K562 (cell line): ENCODE measurements at regions not wholly inside any gene's neighbourhood (a gene's known extent, or its start where the extent isn't known, plus 50 kb on each side); places are given as distances from the start of the nearest gene placed in this dataset.

ENCODE experiments used
- ATAC-seq: fragments of 200-7000 bp; cut with Tn5 transposase; 3 replicates; pipeline ENCODE4 v1.9.1; 2020; ENCODE audit warnings: moderate library complexity
- BruUV-seq: library from RNA; stranded (reverse); fragments of 400-500 nt; replicated peaks from 2 replicates; lab custom pipeline; 2021; lab: Mats Ljungman, UMichigan
- CTCF ChIA-PET: fragments of 300-600 bp; formaldehyde crosslinking; extraction: SDS; loops from one replicate; lab custom pipeline; 2021; ENCODE audit warnings: low intra/inter-chr PET ratio; lab: Yijun Ruan, JAX
- POLR2A ChIA-PET: fragments of 300-600, 350-650 bp; sonication (Branson Sonifier 250); formaldehyde crosslinking; extraction: SDS; loops from one replicate; lab custom pipeline; 2021; ENCODE audit warnings: antibody characterized with exemption, inconsistent platforms; lab: Yijun Ruan, JAX
- DNase-seq, 4 experiments: peaks; one replicate each; pipeline versions ENCODE4 v3.0.0 to v3.0.0-alpha.2; 2011 to 2018; ENCODE audit warnings: low spot score in 3 of 4, mixed read lengths in 3 of 4; ENCODE audit errors: extremely low read depth in 1 of 4
- FAIRE-seq: peaks from 2 replicates; lab custom pipeline; 2011; peaks lifted over from hg19 to GRCh38; lab: Jason Lieb, UNC
- H2AFZ ChIP-seq: 2 replicates; pipeline ENCODE4 v1.6.0; 2011; ENCODE audit warnings: low read depth, low read length, control low read depth, inconsistent platforms
- H3K27ac ChIP-seq: fragments of 200-600 bp; 3 replicates; pipeline ENCODE4 v1.8.0; 2011; ENCODE audit warnings: low read depth, mild to moderate bottlenecking, control low read depth, inconsistent platforms, low read length, moderate library complexity, mixed read lengths; ENCODE audit errors: extremely low read depth
- H3K27me3 ChIP-seq, 2 experiments: fragments of 300-600 bp in 1 of 2; 2 replicates in 1 of 2; 3 replicates in 1 of 2; pipeline versions ENCODE4 v1.6.0 to v1.8.0; 2011; ENCODE audit warnings: inconsistent platforms in 2 of 2, low read length in 2 of 2, mild to moderate bottlenecking in 1 of 2, mixed read lengths in 1 of 2, moderate library complexity in 1 of 2; ENCODE audit not compliant: control insufficient read depth in 2 of 2, insufficient read depth in 2 of 2
- H3K36me3 ChIP-seq: fragments of 300-600 bp; 3 replicates; pipeline ENCODE4 v1.8.0; 2011; ENCODE audit warnings: mild to moderate bottlenecking, low read length, inconsistent platforms; ENCODE audit not compliant: control insufficient read depth, insufficient read depth
- H3K4me1 ChIP-seq, 2 experiments: fragments of 200-600 bp in 1 of 2; replicated peaks in 1 of 2; 2 replicates in 1 of 2; 3 replicates in 1 of 2; pipeline versions ENCODE4 v1.5.1 to v1.8.0; 2011; ENCODE audit warnings: inconsistent platforms in 2 of 2, low read length in 2 of 2, mild to moderate bottlenecking in 1 of 2, mixed read lengths in 1 of 2, moderate library complexity in 1 of 2; ENCODE audit not compliant: control insufficient read depth in 2 of 2, insufficient read depth in 2 of 2
- H3K4me2 ChIP-seq: 2 replicates; pipeline ENCODE4 v1.6.1; 2011; ENCODE audit warnings: low read length, control low read depth, inconsistent platforms, mixed read lengths; ENCODE audit not compliant: insufficient read depth
- H3K4me3 ChIP-seq: fragments of 200-600 bp; sonication (generic), shearing (Covaris generic); 2 replicates; pipeline ENCODE4 v1.5.1; 2016; ENCODE audit warnings: control low read depth, inconsistent platforms
- H3K79me2 ChIP-seq: fragments of 200-600 bp; 3 replicates; pipeline ENCODE4 v1.8.0; 2011; ENCODE audit warnings: low read length, inconsistent platforms; ENCODE audit not compliant: control insufficient read depth, insufficient read depth
- H3K9ac ChIP-seq, 2 experiments: 2 replicates each; pipeline versions ENCODE4 v1.6.0 to v1.6.1; 2011; ENCODE audit warnings: low read depth in 2 of 2, low read length in 2 of 2, control low read depth in 1 of 2, inconsistent platforms in 1 of 2, mild to moderate bottlenecking in 1 of 2, mixed read lengths in 1 of 2; ENCODE audit not compliant: insufficient read depth in 1 of 2
- H3K9me1 ChIP-seq: one replicate; pipeline ENCODE4 v1.6.0; 2011; ENCODE audit warnings: inconsistent platforms, mild to moderate bottlenecking, low read length, moderate library complexity; ENCODE audit not compliant: control insufficient read depth, insufficient read depth
- H3K9me3 ChIP-seq: replicated peaks from 2 replicates; pipeline ENCODE4 v1.5.1; 2011; ENCODE audit warnings: low read depth, low read length, inconsistent platforms; ENCODE audit not compliant: control insufficient read depth, insufficient read depth
- H4K20me1 ChIP-seq: replicated peaks from 2 replicates; pipeline ENCODE4 v1.6.1; 2011; ENCODE audit warnings: low read length, inconsistent platforms, mixed read lengths; ENCODE audit not compliant: control insufficient read depth, insufficient read depth
- HNRNPL ChIP-seq: fragments of 200-400 bp; formaldehyde crosslinking; IDR thresholded peaks from 2 replicates; pipeline ENCODE4 v1.6.1; 2017; ENCODE audit warnings: low read depth, mild to moderate bottlenecking, low read length
- MAFF ChIP-seq: IDR thresholded peaks from 2 replicates; pipeline ENCODE4 v1.6.1; 2012; ENCODE audit warnings: low read length, improper control_type of control experiment
- MCM5 ChIP-seq: fragments of 450-650 bp; IDR thresholded peaks from 2 replicates; pipeline ENCODE4 v1.6.1; 2016; ENCODE audit warnings: low read depth
- MYNN ChIP-seq, 2 experiments: sonication (generic); formaldehyde crosslinking in 1 of 2; IDR thresholded peaks; 2 replicates each; pipeline versions ENCODE4 v1.5.0 to v1.6.1; 2016 to 2020; ENCODE audit warnings: antibody characterized with exemption in 1 of 2, missing genetic modification reagents in 1 of 2
- PHF21A ChIP-seq: fragments of 450-650 bp; IDR thresholded peaks from 2 replicates; pipeline ENCODE4 v1.6.1; 2017; ENCODE audit warnings: low read depth, borderline replicate concordance
- TAF9B ChIP-seq: fragments of 450-650 bp; IDR thresholded peaks from 2 replicates; pipeline ENCODE4 v1.6.1; 2018; ENCODE audit warnings: mild to moderate bottlenecking; ENCODE audit not compliant: partially characterized antibody
- XRCC5 ChIP-seq: fragments of 200-400 bp; formaldehyde crosslinking; IDR thresholded peaks from 2 replicates; pipeline ENCODE4 v1.6.1; 2017; ENCODE audit warnings: low read depth, mild to moderate bottlenecking, low read length
- ZFP30 ChIP-seq: fragments of 250-450 bp; sonication (Bioruptor Pico); IDR thresholded peaks from 2 replicates; pipeline ENCODE4 v1.8.0; 2022; ENCODE audit warnings: moderate library complexity, mild to moderate bottlenecking, inconsistent platforms, borderline replicate concordance
- ZNF232 ChIP-seq: sonication (generic); formaldehyde crosslinking; IDR thresholded peaks from 2 replicates; pipeline ENCODE4 v1.8.0; 2022; ENCODE audit warnings: mild to moderate bottlenecking, missing genetic modification reagents
- ZNF518B ChIP-seq: fragments of 250-450 bp; sonication (Bioruptor Pico); IDR thresholded peaks from 2 replicates; pipeline ENCODE4 v1.5.0; 2021; ENCODE audit warnings: mild to moderate bottlenecking, moderate library complexity
- ZNF583 ChIP-seq: fragments of 250-450 bp; sonication (Bioruptor Pico); IDR thresholded peaks from 2 replicates; pipeline ENCODE4 v1.4.0; 2020
- ZNF740 ChIP-seq, 3 experiments: fragments of 200-800 bp in 1 of 3; sonication (Bioruptor generic) in 1 of 3; sonication (generic) in 1 of 3; formaldehyde crosslinking in 1 of 3; IDR thresholded peaks; 2 replicates each; pipeline versions ENCODE4 v1.6.1 to v1.8.0; 2016 to 2022; ENCODE audit warnings: mild to moderate bottlenecking in 2 of 3, missing compliant biosample characterization in 2 of 3, missing genetic modification characterization in 2 of 3, missing genetic modification reagents in 1 of 3
- ZNF79 ChIP-seq: fragments of 250-450 bp; sonication (Bioruptor Pico); IDR thresholded peaks from 2 replicates; pipeline ENCODE4 v1.4.0; 2020; ENCODE audit warnings: low read depth, mild to moderate bottlenecking, moderate library complexity
- WGBS: fragments of 100-300 bp; shearing (Covaris generic); methylation state at CpG from one replicate; pipeline ENCODE4 v1.1.6; 2016; ENCODE audit warnings: low coverage, mixed read lengths; ENCODE audit not compliant: insufficient coverage; ENCODE audit errors: missing lambda C conversion rate; 5-methylcytosine and 5-hydroxymethylcytosine counted together
- in situ Hi-C: fragments of 300-500 bp; cut with MboI; formaldehyde crosslinking; loops from 4 replicates; pipeline ENCODE4 v1.15.0; 2018; ENCODE audit warnings: inconsistent platforms, mixed read lengths
- intact Hi-C: fragments of 100-400 bp; cut with micrococcal nuclease; formaldehyde crosslinking; loops from 2 replicates; pipeline ENCODE4 v1.14.2; 2022

GRCh38 chr20:17043323-17043722 is 183.5 kb upstream of the PCSK2 start:
- H3K4me2 ChIP-seq = no peak overlapping the region
- FAIRE-seq (no peak), DNase-seq (no peak), ATAC-seq (no peak)
- CTCF ChIA-PET = no interaction called here
- H3K4me3 ChIP-seq = no peak overlapping the region
- no peaks in the 10 kb centered on the region for H3K9me1 ChIP-seq
- H3K27ac ChIP-seq = no peak overlapping the region
- H3K9me3 ChIP-seq = no peaks in the 10 kb centered on the region
- BruUV-seq = no TSS peak
- no peaks in the 10 kb centered on the region for H3K79me2 ChIP-seq
- no peak overlapping the region for H2AFZ ChIP-seq
- no peaks in the 10 kb centered on the region for H3K4me1 ChIP-seq
- TF ChIP-seq ZNF740 (CRISPR knock-in tag; IDR thresholded peaks at IDR 0.05) (no peak), ZNF740 (tag; IDR thresholded peaks at IDR 0.05) (no peak), PHF21A (no peak), TAF9B (no peak), MAFF (no peak)
- no peaks in the 10 kb centered on the region for H3K27me3 ChIP-seq
- POLR2A ChIA-PET = no interaction called here
- H3K36me3 ChIP-seq = no peaks in the 10 kb centered on the region
- intact Hi-C loops = no loop called here
- WGBS = 2% methylated on average over 5 of the region's 5 CpGs
- in situ Hi-C loops = no loop called here
- H3K9ac ChIP-seq = no peak overlapping the region
- H4K20me1 ChIP-seq = no peaks in the 10 kb centered on the region

- POLR2A ChIA-PET = no interaction called here
- BruUV-seq = no TSS peak
- in situ Hi-C loops (no loop called here), intact Hi-C loops (no loop called here)
- Histone ChIP-seq H3K36me3 (no peaks in the 10 kb centered on the region), H3K9me1 (no peaks in the 10 kb centered on the region), H3K4me1 (no peaks in the 10 kb centered on the region), H4K20me1 (no peaks in the 10 kb centered on the region), H3K4me2 (no peak overlapping the region), H3K79me2 (no peaks in the 10 kb centered on the region), H2AFZ (no peak overlapping the region), H3K27me3 (no peaks in the 10 kb centered on the region), H3K4me3 (no peak overlapping the region), H3K9ac (no peak overlapping the region), H3K27ac (no peak overlapping the region), H3K9me3 (no peaks in the 10 kb centered on the region)
- ATAC-seq (no peak), DNase-seq (no peak), FAIRE-seq (no peak)
- WGBS = 4% methylated on average over 3 of the region's 3 CpGs
- CTCF ChIA-PET = no interaction called here
- no peak for TF ChIP-seq ZNF79
- TF ChIP-seq MCM5 = no peak
- TF ChIP-seq XRCC5 = no peak
- TF ChIP-seq MYNN (IDR thresholded peaks at IDR 0.05) = no peak
- no peak for TF ChIP-seq MYNN (CRISPR knock-in tag; IDR thresholded peaks at IDR 0.05)
- no peak for TF ChIP-seq TAF9B
- TF ChIP-seq HNRNPL = no peak
- TF ChIP-seq ZFP30 = no peak
- TF ChIP-seq ZNF232 (CRISPR knock-in tag) = no peak
- no peak for TF ChIP-seq ZNF583 (CRISPR knock-in tag)
- TF ChIP-seq ZNF518B (CRISPR knock-in tag) = no peak
Measured at GRCh38 chr20:17044891-17045290, 181.9 kb upstream of the PCSK2 start.
